ENCODE measurements at regions not wholly inside any gene's neighbourhood (a gene's known extent, or its start where the extent isn't known, plus 50 kb on each side); places are given as distances from the start of the nearest gene placed in this dataset.

DNA sequence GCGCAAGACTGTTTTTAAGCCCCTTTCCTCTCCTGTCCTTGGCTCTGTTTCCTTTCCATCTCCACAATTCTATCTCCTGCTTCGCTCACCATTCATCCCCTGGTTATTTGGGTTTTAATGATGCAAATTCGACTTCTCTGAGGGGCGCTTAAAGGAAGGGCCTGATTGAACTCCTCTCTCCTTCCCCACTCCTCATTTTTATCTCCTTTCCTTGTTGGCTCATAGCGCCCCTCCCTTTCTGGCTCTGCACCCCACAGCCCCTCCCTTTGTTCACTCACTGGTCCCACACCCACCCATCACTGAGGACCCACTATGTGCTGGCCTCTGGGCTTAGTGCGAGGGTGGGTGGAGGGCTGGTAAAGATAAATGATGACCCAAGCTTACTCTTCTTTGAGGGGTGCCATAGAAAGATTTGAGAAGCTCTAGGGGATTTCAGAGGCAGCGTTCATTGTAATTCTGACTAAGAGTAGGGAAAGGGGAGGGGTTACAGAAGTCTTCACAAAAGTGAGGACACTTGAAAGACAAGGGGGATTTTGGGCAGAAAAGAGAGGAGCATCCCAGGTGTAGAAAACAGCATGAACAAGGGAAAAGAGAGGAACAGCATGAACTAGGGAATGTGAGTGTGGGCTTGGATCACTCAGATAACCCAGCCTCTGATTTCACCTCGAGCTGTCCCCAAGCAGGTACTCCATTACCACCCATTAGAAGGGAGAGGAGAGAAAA lies 507.8 kb downstream of the CD83 start:
- no peak for DNase-seq

DNA sequence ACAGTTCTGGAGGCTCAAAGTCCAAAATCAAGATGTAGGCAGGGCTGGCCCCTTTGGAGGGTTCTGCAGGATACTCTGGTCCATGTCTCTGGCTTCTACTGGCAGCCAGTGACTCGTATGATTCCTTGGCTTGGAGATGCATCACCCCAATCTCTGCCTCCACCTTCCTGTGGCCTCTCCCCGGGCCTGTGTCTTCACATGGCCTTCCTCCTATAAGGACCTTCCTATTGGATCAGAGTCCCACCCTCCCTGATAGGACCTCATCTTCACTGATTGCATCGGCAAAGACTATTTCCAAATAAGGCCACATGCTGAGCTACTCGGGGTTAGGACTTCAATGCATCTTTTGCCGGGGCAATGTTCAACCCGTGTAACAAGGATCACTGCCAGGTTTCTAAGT lies 509.0 kb downstream of the CD83 start:
- no peak for DNase-seq

DNA sequence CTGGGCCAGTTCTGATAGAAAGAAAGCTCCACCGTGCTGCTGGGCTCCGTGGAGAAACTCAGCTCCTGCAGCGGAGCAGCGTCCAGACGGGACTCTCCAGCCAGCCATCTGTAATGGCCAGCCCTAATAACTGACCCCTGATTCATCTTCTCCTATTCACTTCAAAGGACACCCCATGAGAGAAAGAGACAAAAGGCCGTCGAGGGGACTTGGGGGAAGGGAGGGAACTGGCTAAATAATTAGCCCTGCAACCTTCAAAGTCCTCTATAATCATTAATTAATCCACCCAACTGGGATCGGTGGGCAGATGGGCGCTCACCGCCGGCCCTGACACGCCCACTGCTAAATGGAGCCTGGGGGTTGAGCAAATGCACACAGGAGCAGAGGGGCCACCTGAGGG lies 512.4 kb downstream of the CD83 start:
- DNase-seq = no peak

DNA sequence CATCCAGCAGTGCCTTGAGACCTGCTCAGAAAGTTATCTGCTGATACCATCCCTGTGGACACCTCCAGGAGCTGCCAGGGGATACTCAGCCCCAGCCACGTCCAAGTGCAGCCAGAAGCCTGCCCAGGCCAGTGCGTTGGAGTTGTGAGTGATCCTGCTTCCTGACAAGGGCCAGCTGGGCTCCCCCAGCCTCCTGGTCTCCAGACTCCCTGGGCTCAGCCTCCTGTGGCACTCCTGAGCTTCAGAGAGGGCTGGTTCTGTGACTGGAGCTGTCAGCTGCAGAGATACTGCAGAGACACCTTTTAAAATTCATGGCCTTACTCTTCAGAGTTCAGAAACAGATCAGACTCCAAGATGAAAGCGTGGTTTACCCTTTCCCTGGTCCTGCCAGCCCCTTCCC lies 515.9 kb downstream of the CD83 start:
- no peak for DNase-seq

DNA sequence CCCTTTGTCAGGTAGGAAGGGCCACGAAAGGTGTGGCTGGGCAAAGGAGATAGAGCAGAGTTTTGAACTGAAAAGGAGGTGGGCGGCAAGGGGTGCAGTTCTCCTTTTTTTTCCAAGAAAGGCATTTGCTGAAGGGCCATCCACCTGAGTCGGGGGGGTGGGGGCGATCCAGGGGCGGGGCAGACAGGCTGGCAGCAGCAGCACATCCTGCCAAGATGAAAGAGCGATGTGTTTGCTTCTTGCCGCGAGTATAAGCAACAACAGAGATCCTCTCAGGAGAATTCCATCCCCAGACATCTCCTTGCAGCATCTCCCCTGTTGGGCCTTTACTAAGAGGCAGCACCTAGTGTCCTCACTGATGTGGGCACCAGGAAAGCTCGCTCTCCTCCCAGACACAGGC lies 516.5 kb downstream of the CD83 start:
- no peak for DNase-seq

DNA sequence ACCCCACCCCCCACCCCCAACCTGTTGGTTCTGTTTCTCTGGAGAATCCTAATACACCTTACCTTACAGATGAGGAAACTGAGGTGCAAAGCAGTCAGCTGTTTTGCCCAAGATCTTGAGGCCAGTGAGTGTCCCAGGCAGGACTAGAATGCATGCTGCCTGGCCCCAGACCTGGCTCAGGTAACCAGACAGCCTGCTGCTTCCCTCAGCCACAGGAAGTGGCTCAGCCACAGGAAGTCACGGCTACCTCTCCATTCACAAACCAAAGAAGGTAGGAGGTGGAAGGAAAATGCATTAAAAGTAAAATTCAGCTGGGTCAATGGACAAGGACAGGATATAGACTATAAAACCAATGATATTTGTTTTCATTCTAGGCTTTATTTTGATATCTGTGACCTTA lies 517.6 kb downstream of the CD83 start:
- DNase-seq = no peak

DNA sequence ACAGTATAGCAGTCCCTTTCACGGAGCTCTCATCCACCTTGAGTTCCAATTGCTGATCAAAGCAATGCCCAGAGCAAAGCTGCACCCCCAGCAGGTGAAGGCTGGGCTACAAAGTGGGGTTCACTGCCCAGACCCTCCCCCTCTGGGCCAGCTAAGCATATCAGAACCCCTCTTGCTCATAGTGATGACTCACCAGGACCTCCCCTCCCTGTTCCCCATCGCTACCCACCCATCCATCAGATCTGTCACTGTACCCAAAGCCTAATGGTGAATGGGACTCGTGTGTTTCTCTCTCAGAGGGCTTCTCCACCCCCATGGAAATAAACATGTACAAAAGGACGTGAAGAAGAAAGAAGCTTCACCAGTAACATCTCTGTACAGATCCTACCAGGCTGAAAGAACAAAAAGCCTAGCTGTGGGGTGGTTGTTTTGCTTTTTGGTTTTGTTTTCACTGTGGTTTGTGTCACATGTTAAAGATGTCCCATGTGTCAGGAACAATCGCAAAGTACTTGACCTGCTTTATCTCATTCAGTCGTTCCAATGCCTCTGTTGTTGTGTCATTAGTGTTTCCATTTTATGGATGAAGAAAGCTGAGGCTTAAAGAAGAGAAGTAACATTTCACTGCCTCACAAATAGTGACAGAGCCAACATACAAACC lies 518.5 kb downstream of the CD83 start:
- peak; percentile 50 for DNase-seq

DNA sequence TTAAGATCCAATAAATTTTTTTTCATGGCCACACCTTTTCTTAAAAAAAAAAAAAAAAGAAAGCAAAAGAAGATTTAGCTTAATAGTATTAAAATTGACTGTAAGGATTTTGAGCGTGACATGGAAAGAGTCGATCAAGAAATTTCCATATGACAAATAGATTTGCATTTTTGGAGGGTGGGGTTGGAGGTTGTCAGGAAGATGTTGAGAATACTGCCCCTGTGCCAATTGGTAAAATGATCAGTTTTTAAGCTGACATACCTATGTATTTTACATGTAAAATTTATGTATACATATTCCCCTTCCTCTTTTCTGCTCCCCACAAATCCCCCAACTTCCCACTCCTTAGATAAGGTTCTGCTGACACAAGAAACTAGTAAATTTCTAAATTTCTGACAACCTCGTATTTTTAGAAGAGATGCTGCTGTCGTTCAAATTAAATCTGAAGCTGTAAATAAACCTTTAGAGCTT lies 520.9 kb downstream of the CD83 start:
- DNase-seq = no peak

DNA sequence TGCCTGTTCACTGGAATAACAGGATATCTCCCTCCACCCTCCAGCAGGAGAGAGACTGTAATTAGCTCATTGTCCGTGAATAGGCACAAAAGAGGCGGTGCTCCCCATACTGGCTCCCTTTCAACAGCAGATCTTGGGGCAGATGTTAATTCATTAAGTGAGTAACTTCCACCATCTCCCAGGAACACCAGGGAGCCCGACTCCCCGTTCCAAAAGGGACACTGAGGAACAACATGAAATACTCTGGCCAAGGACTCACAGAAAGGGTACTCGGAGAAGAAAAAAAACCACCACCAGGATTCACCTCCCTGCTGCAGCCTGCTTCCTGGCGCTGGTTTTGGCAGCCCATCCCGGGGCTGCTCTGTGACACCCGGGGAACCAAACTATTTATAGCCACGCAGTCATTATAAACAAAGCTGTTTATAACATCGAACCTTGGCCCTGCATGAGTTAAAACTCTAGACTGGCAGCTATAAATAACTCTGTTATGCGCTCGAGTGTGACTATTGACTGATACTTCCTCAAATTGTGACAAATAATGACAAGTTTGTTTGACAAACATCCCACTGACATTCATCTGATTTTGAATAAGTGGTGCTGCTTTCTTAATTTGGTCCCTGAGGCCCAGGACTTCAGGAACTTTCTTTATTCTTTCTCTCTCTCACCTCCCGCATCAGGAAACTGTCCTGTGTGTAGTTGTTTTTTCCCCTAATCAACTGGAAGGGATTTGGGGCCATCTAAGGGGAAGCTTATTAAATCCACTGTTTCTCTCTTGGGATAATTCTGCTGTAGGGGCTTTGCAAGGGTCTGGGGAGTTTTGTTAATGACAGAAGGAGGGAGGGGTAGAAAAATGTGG lies 521.6 kb downstream of the CD83 start:
- peak; percentile 80 for DNase-seq

DNA sequence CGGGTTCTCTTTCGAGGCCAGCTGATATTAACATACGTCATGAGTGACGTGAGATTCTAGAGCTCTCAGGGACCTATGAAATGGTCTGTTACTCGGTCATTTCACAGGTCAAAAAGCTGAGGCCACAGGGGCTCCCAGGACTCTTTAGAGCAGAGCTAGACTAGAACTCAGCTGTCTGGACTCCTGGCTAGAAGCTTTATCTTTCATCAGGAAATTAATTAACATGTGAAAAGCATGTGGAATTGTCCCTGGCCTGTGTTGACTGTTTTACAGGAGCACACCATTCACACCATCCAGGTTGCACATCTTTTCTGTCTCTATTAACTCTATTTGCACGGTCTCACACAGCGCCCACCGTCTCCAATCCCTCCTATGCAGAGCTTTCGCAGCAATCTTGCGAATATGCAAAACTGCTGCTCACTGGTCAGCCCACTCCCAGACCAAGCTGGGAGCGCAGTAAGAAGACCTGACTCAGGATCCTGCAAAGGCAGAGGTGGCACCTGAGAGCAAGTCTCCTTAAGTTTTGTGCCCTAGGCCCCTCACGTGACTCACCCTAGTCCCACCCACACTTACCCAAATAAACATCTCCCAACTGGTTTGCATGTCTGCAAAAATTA lies 522.5 kb downstream of the CD83 start:
- DNase-seq = no peak

DNA sequence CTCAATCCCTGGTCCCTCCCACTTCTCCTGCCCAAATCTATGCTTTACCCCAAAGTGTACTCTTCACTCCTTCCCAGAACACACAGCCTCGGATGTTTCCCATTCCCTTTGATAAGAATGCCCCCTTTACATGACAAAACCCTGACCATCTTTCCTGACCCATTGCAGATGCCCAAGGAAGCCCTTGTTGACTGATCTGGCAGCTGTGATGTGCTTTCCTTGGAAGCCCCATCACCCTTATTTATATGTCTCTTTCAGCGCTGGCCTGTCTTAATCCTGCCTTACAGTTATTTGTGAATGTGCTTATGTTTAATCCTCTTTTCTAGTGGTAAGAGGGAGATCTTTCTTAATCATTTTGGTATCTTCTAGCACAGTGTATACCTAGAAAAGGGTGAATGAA lies 523.1 kb downstream of the CD83 start:
- no peak for DNase-seq

DNA sequence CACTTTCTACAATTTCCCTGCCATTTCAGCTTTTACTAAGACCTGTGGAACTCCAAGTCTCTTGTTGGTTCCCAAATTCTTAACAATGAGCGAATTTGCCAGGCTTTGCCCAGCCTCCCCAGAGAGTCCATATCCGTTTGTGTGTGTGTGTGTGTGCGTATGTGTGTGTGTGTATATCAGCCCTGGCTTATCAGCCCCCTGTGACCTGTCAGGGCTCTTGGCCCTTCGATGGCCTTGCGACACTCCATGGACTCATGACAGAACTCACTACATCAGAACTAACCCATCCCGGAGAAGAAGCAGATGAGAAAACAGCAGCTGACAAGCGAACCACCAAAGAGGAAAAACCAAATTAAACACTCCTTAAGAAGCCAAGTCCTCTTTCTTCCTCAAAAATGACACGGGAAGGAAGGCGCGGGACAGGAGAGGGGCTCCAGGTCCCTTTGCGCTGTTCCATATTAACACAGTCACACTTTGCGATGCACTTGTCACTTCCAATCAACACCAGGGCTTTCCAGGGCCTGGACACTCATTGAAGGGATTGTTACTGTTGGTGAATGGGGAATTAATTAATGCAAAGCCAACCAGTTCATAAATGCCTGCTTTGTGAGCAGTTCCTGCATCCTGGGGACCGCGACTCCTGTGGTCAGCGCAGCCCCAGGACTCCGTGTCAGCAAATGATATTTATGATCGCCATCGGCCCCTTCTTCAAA lies 524.0 kb downstream of the CD83 start:
- peak; percentile 64 for DNase-seq

DNA sequence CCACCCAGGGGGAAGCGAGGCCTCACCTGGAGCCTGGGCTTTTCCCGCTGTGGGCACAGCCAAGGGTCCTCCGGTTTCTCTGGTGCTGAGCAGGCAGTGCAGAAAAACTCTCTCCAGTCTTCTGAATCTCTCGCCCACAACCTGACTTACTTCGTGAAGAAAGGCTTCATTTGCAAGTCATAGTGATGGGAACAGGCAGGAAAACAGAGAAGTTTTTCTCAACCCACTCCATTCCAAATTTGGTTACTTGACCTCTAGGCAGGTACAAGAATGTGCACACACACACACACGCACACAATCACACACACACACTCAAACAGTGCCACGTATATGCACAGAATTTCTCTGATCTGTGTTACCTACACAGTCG lies 524.5 kb downstream of the CD83 start:
- no peak for DNase-seq

DNA sequence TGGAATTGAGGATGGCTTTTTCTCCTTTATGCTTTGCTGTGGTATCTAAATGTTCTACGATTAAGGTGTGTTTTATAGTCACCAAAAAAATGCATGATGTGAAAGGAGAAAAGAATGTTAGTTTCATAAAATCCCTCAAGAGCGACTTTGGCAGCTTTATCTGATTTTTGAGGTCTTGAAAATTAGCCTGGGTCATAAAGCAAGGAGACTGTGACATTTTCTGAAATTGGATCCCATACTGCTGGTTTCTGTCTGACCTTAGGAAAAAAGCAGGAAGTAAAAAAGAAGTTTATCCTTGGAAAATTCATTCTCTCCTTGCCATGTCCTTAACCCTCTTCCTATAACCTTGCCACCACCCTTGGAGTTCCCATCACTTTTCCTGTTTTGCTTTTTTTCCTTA lies 525.3 kb downstream of the CD83 start:
- no peak for DNase-seq

DNA sequence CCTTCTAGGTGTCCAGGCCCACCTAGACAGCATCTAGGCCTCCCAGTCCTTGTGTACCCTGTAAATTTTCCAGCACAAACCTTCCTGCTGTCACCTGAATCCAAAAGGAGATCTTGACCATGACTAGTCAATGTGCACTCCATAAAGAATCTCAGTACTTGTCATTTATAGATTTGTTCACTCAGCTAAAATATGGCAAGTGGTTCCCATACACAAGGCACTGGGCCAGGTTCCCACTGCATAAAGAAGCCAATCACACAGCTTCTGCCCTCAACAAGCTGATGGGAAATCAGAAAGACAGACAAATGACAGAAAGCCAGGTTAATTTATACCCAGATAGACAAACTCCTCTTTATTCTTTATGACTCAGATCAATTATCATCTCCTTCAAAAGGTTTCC lies 526.8 kb downstream of the CD83 start:
- DNase-seq = no peak

DNA sequence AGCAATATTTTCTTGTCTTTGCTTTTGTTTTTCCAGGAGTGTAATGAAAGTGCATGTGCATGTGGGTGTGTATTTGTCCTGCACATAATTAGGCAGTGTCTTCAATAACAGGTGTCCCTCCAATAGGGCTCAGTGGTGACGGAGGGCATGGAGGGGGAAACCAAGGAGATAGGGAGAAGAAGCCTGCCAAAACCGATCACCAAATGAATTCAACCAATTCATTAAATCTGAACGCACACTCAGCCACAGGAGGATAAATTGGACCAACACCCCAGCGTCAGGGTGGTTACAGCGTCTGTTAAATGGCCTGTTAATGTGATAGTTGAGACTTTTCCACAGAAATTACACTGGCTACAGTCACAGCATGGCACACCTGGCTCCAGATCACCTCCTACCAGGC lies 527.6 kb downstream of the CD83 start:
- no peak for DNase-seq

DNA sequence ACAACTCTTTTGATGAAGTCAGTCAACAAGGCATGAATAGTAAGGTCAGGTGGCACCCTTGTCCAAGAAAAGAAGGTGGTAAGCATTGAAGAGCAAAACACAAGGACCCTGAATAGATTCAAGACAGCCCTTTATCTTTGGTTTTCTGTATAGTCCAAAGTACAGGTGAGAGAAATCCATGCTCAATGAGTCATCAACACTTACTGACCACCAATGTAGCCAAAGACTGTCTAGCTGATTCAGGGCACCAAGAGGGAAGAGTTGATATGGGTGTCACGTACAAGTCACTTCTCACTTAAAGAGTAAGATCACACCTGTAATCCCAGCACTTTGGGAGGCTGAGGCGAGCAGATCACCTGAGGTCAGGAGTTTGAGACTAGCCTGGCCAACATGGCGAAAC lies 528.3 kb downstream of the CD83 start:
- DNase-seq = no peak

DNA sequence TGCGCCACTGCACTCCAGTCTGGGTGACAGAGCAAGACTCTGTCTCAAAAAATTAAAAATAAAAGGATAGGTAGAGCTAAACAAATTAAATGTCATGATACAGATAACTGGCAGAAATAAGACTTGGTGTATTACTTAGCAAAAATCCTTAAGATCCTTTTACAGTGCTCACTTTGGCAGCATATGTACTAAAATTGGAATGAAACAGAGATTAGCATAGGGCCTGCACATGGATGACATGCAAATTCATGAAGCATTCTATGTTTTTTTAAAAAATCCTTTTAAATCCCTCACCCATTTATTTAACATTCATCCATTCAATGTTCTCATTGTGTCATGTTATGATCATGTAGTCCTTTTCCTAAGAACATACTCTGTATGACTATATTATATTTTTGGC lies 528.8 kb downstream of the CD83 start:
- DNase-seq = no peak

DNA sequence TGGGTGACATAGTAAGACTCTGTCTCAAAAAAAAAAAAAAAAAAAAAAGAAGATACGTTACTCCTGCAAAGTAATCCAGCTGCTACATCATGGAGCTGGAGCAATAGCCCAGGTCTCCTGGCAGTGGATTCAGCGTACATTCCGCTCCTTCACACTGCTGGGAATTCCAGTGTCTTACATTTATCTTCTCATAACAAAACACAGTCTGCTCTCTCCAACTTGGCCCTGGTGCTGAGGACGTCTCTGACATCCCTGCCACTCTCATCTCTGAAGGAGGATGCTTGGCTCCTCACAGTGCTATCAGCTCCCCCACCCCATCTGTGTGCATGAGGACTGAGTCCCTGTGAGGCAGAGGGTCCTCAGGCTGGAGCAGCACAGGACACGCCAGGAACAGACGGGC lies 529.8 kb downstream of the CD83 start:
- no peak for DNase-seq

DNA sequence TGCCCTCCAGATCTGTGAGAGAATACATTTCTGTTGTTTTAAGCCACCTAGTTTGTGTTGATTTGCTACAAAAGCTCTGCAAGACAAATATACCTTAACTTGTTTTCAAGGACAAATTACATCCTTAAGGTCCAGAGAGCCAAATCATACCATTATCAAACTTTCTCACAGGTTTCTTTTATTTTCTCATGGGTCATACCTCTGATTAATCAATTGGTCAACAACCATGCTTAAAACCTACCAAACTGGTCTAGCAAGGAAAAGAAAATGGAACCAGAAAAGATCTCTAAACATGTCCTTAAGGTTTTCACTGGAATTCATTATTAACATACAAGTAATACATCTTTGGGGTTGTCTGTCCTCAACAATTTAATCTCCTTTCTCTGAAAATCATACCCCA lies 535.0 kb downstream of the CD83 start:
- DNase-seq = no peak

DNA sequence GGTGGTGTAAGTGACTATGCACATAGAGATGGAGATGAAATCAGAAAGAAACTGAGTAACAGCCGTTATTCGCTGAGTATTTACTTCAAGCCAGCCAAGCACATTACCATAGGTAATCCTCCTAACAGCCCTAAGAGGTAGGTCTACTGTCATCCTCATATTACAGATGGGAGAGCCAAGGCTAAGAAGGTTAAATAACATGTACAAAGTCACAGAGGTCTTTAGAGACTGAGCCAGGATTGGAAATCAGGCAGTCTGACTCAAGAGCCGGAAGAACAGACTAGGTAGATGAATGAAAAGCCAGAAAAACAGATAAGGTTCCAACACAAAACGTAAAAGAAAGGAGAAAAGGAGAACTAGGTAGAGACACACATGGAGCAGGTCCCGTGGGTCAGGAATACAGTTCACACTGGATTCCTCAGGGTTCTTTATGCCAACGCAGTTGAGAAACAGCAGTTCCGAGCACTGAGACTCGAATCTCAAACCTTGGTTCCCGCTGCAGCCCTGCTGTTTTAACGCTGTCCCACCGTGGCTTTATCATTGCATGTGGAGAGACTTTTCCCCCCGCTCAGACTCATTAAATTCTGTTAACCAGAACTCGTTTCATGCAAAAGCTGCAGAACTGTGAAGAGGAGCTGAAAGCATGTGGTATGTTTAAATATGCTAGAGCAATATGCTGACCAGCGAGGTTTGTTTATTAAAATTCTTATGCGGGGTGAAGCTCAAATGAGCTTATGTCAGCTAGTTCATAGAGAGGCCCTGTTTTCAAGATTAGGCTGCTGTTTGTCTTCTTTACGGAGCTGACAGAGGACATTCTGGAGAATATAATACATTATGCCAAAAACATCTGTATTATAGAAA lies 537.9 kb downstream of the CD83 start:
- no peak for DNase-seq

DNA sequence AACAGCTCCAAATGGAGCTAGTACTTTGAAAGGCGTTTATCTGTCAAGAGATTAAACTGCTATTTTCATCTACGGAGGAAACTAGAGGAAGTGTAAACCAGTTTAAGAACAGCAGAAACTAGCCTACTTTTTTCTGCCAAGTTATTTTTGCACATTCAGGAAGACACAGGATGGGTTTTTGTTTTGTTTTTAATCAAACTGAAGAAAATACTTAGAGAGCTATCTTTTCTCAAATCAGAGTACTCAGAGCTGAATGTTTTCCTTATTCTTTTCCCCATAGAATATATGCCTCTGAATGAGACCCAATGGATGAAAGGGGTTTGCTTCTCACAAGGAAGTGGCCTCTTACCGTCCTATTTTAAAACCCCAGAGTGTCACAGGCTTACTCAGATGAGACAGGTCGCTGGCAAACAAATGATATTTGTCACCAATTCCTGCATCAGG lies 538.5 kb downstream of the CD83 start:
- peak; percentile 52 for DNase-seq

All from suppressor macrophage treated with lipopolysaccharide for 4 hours (primary cell).